ENCODE measurements at regions not wholly inside any gene's neighbourhood (a gene's known extent, or its start where the extent isn't known, plus 50 kb on each side); places are given as distances from the start of the nearest gene placed in this dataset.

DNA sequence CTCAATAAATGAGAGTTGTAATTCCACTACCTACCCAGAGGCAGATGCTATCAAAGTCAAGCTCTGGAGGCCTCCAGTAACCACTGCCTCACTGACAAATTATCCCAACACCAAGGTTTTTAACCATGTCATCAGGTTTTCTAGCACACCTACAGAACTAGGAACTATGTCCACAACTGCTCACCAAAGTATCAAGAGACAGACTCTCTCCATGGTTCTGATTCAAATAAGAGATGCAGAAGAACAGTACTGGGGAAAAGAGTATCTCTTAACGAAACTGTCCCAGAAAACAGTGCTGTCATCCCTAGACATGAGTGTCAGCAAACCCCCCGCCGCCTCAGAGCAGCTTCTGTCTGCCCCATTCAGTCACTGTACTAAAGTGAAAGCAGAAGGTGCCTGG is 301.7 kb downstream of the OMA1 start:
- TF ChIP-seq POLR2AphosphoS5 (IDR thresholded peaks at IDR 0.05), result no peak
- TF ChIP-seq POLR2A (IDR thresholded peaks at IDR 0.05), result no peak

Data from spleen (tissue), 3 donors.